Left ventricle myocardium superior (tissue), 1 donor: ENCODE measurements at regions not wholly inside any gene's neighbourhood (a gene's known extent, or its start where the extent isn't known, plus 50 kb on each side); places are given as distances from the start of the nearest gene placed in this dataset.

ENCODE experiments used
- ATAC-seq: fragments of 200-7000 bp; cut with Tn5 transposase; one replicate; pipeline ENCODE4 v1.9.1; 2020; ENCODE audit warnings: mild to moderate bottlenecking, moderate library complexity
- DNase-seq: peaks from one replicate; pipeline ENCODE4 v3.0.0-alpha.2; 2020
- intact Hi-C: fragments of 100-400 bp; cut with micrococcal nuclease; formaldehyde crosslinking; loops from one replicate; pipeline ENCODE4 v1.11.0; 2022
- donor health status: DM: no; HTN: yes; CAD: no; lungs with severe emphysema.

- intact Hi-C loops = no loop called here
- DNase-seq = no peak
- no peak for ATAC-seq
These were observed 399.9 kb upstream of the CBLB start for GRCh38 chr3:106268696-106269095.

GRCh38 chr3:106272302-106272701 lies 403.5 kb upstream of the CBLB start:
- ATAC-seq (no peak), DNase-seq (no peak)
- intact Hi-C loops = no loop called here

- ATAC-seq (no peak), DNase-seq (no peak)
- intact Hi-C loops = no loop called here
These were observed 406.8 kb upstream of the CBLB start for GRCh38 chr3:106275592-106275991.

- intact Hi-C loops = no loop called here
- no peak for DNase-seq
- ATAC-seq = no peak
These were observed 407.3 kb upstream of the CBLB start for GRCh38 chr3:106276151-106276550.

- intact Hi-C loops = no loop called here
- ATAC-seq (no peak), DNase-seq (no peak)
These were observed 408.2 kb upstream of the CBLB start for GRCh38 chr3:106276755-106277612.

- intact Hi-C loops = no loop called here
- ATAC-seq (no peak), DNase-seq (no peak)
These were observed 408.9 kb upstream of the CBLB start for GRCh38 chr3:106277731-106278130.

GRCh38 chr3:106281221-106281620 lies 412.4 kb upstream of the CBLB start:
- no peak for DNase-seq
- no peak for ATAC-seq
- intact Hi-C loops = no loop called here

- no peak for ATAC-seq
- intact Hi-C loops = no loop called here
These were observed 414.1 kb upstream of the CBLB start for GRCh38 chr3:106282943-106283342.

GRCh38 chr3:106288781-106289180 lies 420.0 kb upstream of the CBLB start:
- ATAC-seq (no peak), DNase-seq (no peak)
- intact Hi-C loops = no loop called here

More at GRCh38 chr3:106282943-106283342, 414.1 kb upstream of the CBLB start:
- DNase-seq = no peak

GRCh38 chr3:106290304-106290997 lies 421.6 kb upstream of the CBLB start:
- intact Hi-C loops = no loop called here
- no peak for ATAC-seq

GRCh38 chr3:106293161-106293560 lies 424.3 kb upstream of the CBLB start:
- ATAC-seq (no peak), DNase-seq (no peak)
- intact Hi-C loops = no loop called here

More at GRCh38 chr3:106290304-106290997, 421.6 kb upstream of the CBLB start:
- no peak for DNase-seq

- intact Hi-C loops = no loop called here
- DNase-seq = no peak
- ATAC-seq = no peak
These were observed 425.3 kb upstream of the CBLB start for GRCh38 chr3:106294121-106294520.

- DNase-seq = no peak
- no peak for ATAC-seq
- intact Hi-C loops = no loop called here
These were observed 427.2 kb upstream of the CBLB start for GRCh38 chr3:106296062-106296461.

GRCh38 chr3:106299300-106300098 lies 430.7 kb upstream of the CBLB start:
- no peak for DNase-seq
- peak; percentile 63 for ATAC-seq
- intact Hi-C loops = no loop called here

- no peak for DNase-seq
- no peak for ATAC-seq
- intact Hi-C loops = no loop called here
These were observed 433.8 kb upstream of the CBLB start for GRCh38 chr3:106302451-106303221.

- ATAC-seq (no peak), DNase-seq (no peak)
- intact Hi-C loops = no loop called here
These were observed 435.0 kb upstream of the CBLB start for GRCh38 chr3:106303766-106304165.

- intact Hi-C loops = no loop called here
- ATAC-seq = no peak
These were observed 436.3 kb upstream of the CBLB start for GRCh38 chr3:106305127-106305526.

GRCh38 chr3:106305882-106306435 lies 437.1 kb upstream of the CBLB start:
- DNase-seq = no peak
- ATAC-seq = peak; percentile 38
- intact Hi-C loops = no loop called here

More at GRCh38 chr3:106305127-106305526, 436.3 kb upstream of the CBLB start:
- no peak for DNase-seq

GRCh38 chr3:106309274-106309673 lies 440.5 kb upstream of the CBLB start:
- ATAC-seq (no peak), DNase-seq (no peak)
- intact Hi-C loops = no loop called here
